A673 (cell line): ENCODE measurements at regions not wholly inside any gene's neighbourhood (a gene's known extent, or its start where the extent isn't known, plus 50 kb on each side); places are given as distances from the start of the nearest gene placed in this dataset.

ENCODE experiments used
- EZH2 ChIP-seq: fragments of 200-600 bp; sonication (generic); IDR thresholded peaks from 2 replicates; pipeline ENCODE4 v1.6.1; 2017; ENCODE audit warnings: borderline replicate concordance, low read depth, mild to moderate bottlenecking, mixed read lengths, antibody characterized with exemption, low read length; ENCODE audit not compliant: poor library complexity, severe bottlenecking
- TF ChIP-seq, protein P1 (sequence below): fragments of 300-800, 200-600 bp; sonication (generic); conservative IDR thresholded peaks from 2 replicates; pipeline ENCODE4 v1.5.1; 2017; ENCODE audit warnings: low read depth, mild to moderate bottlenecking, antibody characterized with exemption, low read length, moderate library complexity, mixed read lengths

DNA sequence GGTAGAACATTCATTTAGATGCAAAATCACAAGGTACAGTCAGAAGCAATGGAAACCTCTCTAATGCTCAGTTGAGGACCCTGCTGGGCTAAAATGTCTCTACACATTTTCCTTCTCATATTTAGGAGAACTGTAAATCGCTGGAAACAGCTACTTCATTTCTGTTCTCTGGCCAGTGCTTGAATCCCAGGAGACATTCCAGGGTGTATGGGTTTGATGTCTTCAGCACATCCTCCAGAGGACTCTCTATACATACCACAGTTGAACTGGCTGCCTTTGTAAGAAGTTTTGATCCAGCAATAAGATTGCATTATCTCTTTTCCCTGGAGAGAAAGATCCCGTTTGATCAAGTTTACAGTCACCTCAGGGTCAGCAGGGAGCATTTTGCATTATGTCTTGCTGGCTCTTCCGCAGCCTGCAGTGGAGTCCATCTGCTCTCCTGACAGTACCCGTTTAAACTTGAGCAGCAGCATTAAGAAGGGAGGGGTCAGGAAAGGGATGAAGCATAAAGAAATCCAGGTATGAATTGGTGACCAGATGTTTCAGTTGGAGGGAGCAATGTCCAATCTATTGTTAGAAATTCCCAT is 676.0 kb downstream of the EPHA3 start:
- TF ChIP-seq, protein P1, sequence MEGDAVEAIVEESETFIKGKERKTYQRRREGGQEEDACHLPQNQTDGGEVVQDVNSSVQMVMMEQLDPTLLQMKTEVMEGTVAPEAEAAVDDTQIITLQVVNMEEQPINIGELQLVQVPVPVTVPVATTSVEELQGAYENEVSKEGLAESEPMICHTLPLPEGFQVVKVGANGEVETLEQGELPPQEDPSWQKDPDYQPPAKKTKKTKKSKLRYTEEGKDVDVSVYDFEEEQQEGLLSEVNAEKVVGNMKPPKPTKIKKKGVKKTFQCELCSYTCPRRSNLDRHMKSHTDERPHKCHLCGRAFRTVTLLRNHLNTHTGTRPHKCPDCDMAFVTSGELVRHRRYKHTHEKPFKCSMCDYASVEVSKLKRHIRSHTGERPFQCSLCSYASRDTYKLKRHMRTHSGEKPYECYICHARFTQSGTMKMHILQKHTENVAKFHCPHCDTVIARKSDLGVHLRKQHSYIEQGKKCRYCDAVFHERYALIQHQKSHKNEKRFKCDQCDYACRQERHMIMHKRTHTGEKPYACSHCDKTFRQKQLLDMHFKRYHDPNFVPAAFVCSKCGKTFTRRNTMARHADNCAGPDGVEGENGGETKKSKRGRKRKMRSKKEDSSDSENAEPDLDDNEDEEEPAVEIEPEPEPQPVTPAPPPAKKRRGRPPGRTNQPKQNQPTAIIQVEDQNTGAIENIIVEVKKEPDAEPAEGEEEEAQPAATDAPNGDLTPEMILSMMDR: 0 out of 2 replicates have a peak, but pooled peaks have one; percentile 17
- TF ChIP-seq EZH2: no peak
